Neural crest cell (in vitro differentiated cells): ENCODE measurements at regions not wholly inside any gene's neighbourhood (a gene's known extent, or its start where the extent isn't known, plus 50 kb on each side); places are given as distances from the start of the nearest gene placed in this dataset.

ENCODE experiments used
- DNase-seq: peaks from one replicate; pipeline ENCODE4 v3.0.0; 2021; ENCODE audit warnings: low read depth, mixed read lengths, low spot score
- H3K27ac Mint-ChIP-seq: one replicate; pipeline ENCODE4 v1.8.0; 2021; ENCODE audit warnings: mild to moderate bottlenecking, mixed read lengths; ENCODE audit not compliant: unreplicated experiment
- H3K27me3 Mint-ChIP-seq: 2 replicates; pipeline ENCODE4 v1.8.0; 2021; ENCODE audit warnings: low read depth, mild to moderate bottlenecking, mixed read lengths
- H3K36me3 Mint-ChIP-seq: 2 replicates; pipeline ENCODE4 v1.8.0; 2021; ENCODE audit warnings: low read depth, mild to moderate bottlenecking, mixed read lengths
- H3K4me1 Mint-ChIP-seq: 2 replicates; pipeline ENCODE4 v1.8.0; 2021; ENCODE audit warnings: mixed read lengths
- H3K4me3 Mint-ChIP-seq: one replicate; pipeline ENCODE4 v1.8.0; 2021; ENCODE audit warnings: mild to moderate bottlenecking, mixed read lengths
- H3K9me3 Mint-ChIP-seq: 2 replicates; pipeline ENCODE4 v1.8.0; 2021; ENCODE audit warnings: mixed read lengths
- TF ChIP-seq, protein P1 (sequence below): fragments of 200-600 bp; sonication (generic); conservative IDR thresholded peaks from 2 replicates; pipeline ENCODE4 v1.5.0; 2021; ENCODE audit warnings: antibody characterized with exemption, mild to moderate bottlenecking

DNA sequence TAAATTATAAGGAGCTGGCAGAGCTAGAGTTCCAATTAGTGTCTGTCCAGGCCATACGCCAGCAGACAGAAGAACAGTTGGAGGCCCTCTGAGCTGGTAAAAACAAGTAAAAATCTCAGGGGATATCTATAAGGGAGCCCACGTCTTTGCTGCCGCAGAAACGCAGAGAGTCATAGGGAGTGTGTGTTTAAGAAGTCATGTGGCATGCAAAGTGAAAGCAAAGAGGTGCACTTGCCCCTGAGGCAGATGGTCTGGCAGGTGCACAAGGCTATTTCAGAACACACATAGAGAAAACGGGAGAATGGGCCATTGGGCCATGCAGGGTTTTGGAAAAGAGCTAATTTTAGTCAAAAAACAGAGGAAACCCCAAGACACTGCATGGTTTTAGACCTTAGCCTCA lies 92.7 kb downstream of the NAP1L3 start:
- Mint-ChIP-seq H3K27ac (no peak overlapping the region), H3K4me3 (no peak overlapping the region), H3K9me3 (peaks cover 7% of the 10 kb centered on the region), H3K36me3 (no peaks in the 10 kb centered on the region), H3K4me1 (no peaks in the 10 kb centered on the region), H3K27me3 (no peaks in the 10 kb centered on the region)
- no peak for DNase-seq
- TF ChIP-seq, protein P1, sequence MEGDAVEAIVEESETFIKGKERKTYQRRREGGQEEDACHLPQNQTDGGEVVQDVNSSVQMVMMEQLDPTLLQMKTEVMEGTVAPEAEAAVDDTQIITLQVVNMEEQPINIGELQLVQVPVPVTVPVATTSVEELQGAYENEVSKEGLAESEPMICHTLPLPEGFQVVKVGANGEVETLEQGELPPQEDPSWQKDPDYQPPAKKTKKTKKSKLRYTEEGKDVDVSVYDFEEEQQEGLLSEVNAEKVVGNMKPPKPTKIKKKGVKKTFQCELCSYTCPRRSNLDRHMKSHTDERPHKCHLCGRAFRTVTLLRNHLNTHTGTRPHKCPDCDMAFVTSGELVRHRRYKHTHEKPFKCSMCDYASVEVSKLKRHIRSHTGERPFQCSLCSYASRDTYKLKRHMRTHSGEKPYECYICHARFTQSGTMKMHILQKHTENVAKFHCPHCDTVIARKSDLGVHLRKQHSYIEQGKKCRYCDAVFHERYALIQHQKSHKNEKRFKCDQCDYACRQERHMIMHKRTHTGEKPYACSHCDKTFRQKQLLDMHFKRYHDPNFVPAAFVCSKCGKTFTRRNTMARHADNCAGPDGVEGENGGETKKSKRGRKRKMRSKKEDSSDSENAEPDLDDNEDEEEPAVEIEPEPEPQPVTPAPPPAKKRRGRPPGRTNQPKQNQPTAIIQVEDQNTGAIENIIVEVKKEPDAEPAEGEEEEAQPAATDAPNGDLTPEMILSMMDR: no peak

DNA sequence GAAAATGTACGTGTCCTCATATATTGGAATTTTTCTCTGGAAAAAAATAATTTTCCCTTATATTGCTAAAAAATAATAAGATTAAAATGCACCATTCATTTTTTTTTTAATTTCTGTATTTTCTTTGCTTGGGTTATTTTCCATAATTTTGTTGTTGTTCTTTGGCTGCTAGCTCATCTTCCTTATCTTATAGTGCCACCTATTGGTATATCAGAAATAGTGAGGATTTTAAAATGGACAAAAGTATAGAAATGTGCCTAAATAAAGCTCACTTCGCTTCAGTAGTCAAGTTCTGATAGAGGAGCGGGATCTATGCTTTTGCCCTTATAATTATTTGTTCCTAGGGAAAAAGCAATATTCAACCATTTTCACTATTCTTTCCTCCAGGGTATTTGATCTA lies 134.8 kb downstream of the NAP1L3 start:
- H3K27me3 Mint-ChIP-seq: no peaks in the 10 kb centered on the region
- no peaks in the 10 kb centered on the region for H3K36me3 Mint-ChIP-seq
- no peaks in the 10 kb centered on the region for H3K4me1 Mint-ChIP-seq
- no peak overlapping the region for H3K4me3 Mint-ChIP-seq
- TF ChIP-seq, protein P1: peak; percentile 85
- no peak overlapping the region for H3K27ac Mint-ChIP-seq
- no peaks in the 10 kb centered on the region for H3K9me3 Mint-ChIP-seq
- DNase-seq: no peak

DNA sequence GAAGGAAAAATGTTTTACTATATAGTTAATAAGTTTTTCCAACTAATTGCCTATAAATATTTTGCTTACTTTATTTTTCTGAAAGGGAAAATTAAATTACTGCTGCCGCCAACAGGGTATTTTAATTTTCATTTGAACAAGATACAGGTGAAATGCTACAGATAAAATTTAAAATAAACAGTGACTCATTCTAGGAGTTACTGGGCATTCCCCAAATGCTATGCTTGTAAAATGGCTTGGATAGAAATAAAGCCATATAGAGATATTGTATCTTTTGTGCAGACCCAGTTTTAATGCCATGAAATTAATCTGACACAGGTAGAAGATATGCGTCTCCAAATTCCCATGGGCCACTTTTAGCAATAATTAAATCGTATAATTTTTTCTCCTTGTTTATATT lies 144.5 kb downstream of the NAP1L3 start:
- DNase-seq: no peak
- H3K4me3 Mint-ChIP-seq: no peak overlapping the region
- H3K36me3 Mint-ChIP-seq: no peaks in the 10 kb centered on the region

More for the DNA sequence above, 144.5 kb downstream of the NAP1L3 start:
- H3K27me3 Mint-ChIP-seq: no peaks in the 10 kb centered on the region
- TF ChIP-seq, protein P1: no peak
- H3K9me3 Mint-ChIP-seq: peaks cover 12% of the 10 kb centered on the region
- no peak overlapping the region for H3K27ac Mint-ChIP-seq
- H3K4me1 Mint-ChIP-seq: no peaks in the 10 kb centered on the region
